ENCODE measurements at regions not wholly inside any gene's neighbourhood (a gene's known extent, or its start where the extent isn't known, plus 50 kb on each side); places are given as distances from the start of the nearest gene placed in this dataset.

DNA sequence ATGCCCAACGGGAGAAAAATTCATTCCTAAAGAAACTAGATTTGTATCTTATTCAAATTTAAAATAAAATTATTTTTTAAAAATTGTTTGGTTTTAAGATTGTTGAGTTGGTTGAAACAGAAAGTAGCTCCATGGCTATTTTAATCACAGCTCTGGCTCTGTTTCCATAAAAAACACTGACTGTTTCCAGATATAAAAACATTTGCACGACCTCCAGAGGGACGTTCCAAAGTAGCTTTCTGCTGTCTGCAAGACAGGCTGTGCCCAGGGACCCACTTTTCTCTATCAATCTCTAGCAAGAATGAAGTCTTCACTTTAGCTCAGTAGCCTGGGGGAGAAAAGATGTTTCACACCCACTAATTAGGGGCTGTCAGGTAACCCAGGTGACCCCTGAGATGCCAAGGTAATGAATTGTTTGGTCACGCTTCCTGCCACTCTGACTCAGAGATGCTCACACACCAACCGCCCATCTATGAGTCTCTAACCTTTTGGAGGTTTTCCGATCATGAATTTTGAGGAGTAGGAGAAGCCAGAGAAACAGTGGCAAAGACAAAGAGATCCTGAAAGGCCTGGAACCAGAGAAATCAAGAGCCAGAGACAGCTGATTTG lies 220.1 kb upstream of the SOX9 start:
- WGBS, 2 experiments (ENCODE audit: extremely low coverage in 2 of 2, insufficient read length in 1 of 2), result 20% methylated on average over 1 of the region's 6 CpGs; no CpG with 5 or more reads in 1 of the 2 experiments
- H2BK15ac ChIP-seq (ENCODE audit: low read depth, low read length), result no peak overlapping the region
- no peaks in the 10 kb centered on the region for H4K20me1 ChIP-seq (ENCODE audit: insufficient read depth, low read length)
- H3K4me3 ChIP-seq (ENCODE audit: insufficient read depth, low read depth, low read length), result no peak overlapping the region
- no peaks in the 10 kb centered on the region for H3K36me3 ChIP-seq (ENCODE audit: control insufficient read depth, insufficient read depth, low read length)
- ChIA-PET POLR2A (ENCODE audit: unreplicated experiment) (no interaction called here), CTCF (no interaction called here)
- H3K9me3 ChIP-seq (ENCODE audit: control insufficient read depth, insufficient read depth, low read length), result no peaks in the 10 kb centered on the region
- no peak overlapping the region; the same call in 1 of the 2 replicates for H3K18ac ChIP-seq (ENCODE audit: low read depth, low read length)
- TF ChIP-seq SMC3 (IDR thresholded peaks at IDR 0.05; ENCODE audit: low read depth, low read length) (no peak), RAD21 (IDR thresholded peaks at IDR 0.05; ENCODE audit: low read length) (no peak), RFX5 (IDR thresholded peaks at IDR 0.05; ENCODE audit: low read depth, low read length) (no peak), NFE2L2 (IDR thresholded peaks at IDR 0.05; ENCODE audit: low read depth, low read length) (no peak), FOS (IDR thresholded peaks at IDR 0.05; ENCODE audit: low read depth, low read length) (no peak), CHD1 (IDR thresholded peaks at IDR 0.05; ENCODE audit: low read depth, low read length) (no peak), CEBPB (IDR thresholded peaks at IDR 0.05; ENCODE audit: low read depth, low read length) (no peak), MAZ (IDR thresholded peaks at IDR 0.05; ENCODE audit: borderline replicate concordance, low read depth, low read length) (no peak), MXI1 (IDR thresholded peaks at IDR 0.05; ENCODE audit: borderline replicate concordance, low read depth, low read length) (no peak), BHLHE40 (IDR thresholded peaks at IDR 0.05; ENCODE audit: low read depth, low read length) (no peak), POLR2A (IDR thresholded peaks at IDR 0.05; ENCODE audit: low read depth, low read length) (no peak), RCOR1 (IDR thresholded peaks at IDR 0.05; ENCODE audit: insufficient replicate concordance, low read length) (no peak), MAFK (IDR thresholded peaks at IDR 0.05; ENCODE audit: low read depth, low read length) (no peak)
- TF ChIP-seq, protein P1, sequence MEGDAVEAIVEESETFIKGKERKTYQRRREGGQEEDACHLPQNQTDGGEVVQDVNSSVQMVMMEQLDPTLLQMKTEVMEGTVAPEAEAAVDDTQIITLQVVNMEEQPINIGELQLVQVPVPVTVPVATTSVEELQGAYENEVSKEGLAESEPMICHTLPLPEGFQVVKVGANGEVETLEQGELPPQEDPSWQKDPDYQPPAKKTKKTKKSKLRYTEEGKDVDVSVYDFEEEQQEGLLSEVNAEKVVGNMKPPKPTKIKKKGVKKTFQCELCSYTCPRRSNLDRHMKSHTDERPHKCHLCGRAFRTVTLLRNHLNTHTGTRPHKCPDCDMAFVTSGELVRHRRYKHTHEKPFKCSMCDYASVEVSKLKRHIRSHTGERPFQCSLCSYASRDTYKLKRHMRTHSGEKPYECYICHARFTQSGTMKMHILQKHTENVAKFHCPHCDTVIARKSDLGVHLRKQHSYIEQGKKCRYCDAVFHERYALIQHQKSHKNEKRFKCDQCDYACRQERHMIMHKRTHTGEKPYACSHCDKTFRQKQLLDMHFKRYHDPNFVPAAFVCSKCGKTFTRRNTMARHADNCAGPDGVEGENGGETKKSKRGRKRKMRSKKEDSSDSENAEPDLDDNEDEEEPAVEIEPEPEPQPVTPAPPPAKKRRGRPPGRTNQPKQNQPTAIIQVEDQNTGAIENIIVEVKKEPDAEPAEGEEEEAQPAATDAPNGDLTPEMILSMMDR (conservative IDR thresholded peaks at IDR 0.05; ENCODE audit: low read depth, low read length), result no peak
- TF ChIP-seq, protein P2, sequence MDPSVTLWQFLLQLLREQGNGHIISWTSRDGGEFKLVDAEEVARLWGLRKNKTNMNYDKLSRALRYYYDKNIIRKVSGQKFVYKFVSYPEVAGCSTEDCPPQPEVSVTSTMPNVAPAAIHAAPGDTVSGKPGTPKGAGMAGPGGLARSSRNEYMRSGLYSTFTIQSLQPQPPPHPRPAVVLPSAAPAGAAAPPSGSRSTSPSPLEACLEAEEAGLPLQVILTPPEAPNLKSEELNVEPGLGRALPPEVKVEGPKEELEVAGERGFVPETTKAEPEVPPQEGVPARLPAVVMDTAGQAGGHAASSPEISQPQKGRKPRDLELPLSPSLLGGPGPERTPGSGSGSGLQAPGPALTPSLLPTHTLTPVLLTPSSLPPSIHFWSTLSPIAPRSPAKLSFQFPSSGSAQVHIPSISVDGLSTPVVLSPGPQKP (IDR thresholded peaks at IDR 0.05; ENCODE audit: borderline replicate concordance, low read depth, low read length), result no peak
- TF ChIP-seq, protein P3, sequence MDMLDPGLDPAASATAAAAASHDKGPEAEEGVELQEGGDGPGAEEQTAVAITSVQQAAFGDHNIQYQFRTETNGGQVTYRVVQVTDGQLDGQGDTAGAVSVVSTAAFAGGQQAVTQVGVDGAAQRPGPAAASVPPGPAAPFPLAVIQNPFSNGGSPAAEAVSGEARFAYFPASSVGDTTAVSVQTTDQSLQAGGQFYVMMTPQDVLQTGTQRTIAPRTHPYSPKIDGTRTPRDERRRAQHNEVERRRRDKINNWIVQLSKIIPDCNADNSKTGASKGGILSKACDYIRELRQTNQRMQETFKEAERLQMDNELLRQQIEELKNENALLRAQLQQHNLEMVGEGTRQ (IDR thresholded peaks at IDR 0.05; ENCODE audit: low read depth, low read length), result no peak
- H2AK9ac ChIP-seq (replicated peaks; ENCODE audit: low read depth, low read length, poor library complexity), result no peak overlapping the region
- peak overlapping the region; percentile 69 for H3K4me2 ChIP-seq (ENCODE audit: low read depth, low read length)
- no peak overlapping the region for H3K27ac ChIP-seq (ENCODE audit: insufficient read depth, low read length)
- no peak overlapping the region for H2AFZ ChIP-seq (replicated peaks; ENCODE audit: low read length, poor library complexity)
- H2BK5ac ChIP-seq (ENCODE audit: low read depth, low read length, poor library complexity, severe bottlenecking), result no peak overlapping the region
- in situ Hi-C loops (cut with MboI; ENCODE audit: low sequenced_read_pairs), result no loop called here
- H3K27me3 ChIP-seq (ENCODE audit: control insufficient read depth, insufficient read depth, low read length), result no peaks in the 10 kb centered on the region
- H3K56ac ChIP-seq (ENCODE audit: extremely low read depth, insufficient read depth, low read length), result no peak overlapping the region
- no peak overlapping the region for H4K91ac ChIP-seq (ENCODE audit: insufficient read depth, low read depth, low read length)
- no peak overlapping the region for H4K5ac ChIP-seq (ENCODE audit: low read depth, low read length)
- no peak overlapping the region; the same call in 1 of the 2 replicates for H2BK20ac ChIP-seq (ENCODE audit: low read depth, low read length)
- no TSS peak for BruUV-seq (replicated peaks)
- no peak overlapping the region for H3K9ac ChIP-seq (ENCODE audit: low read depth, low read length)
- peak; percentile 51 for DNase-seq
- H3K79me1 ChIP-seq (ENCODE audit: low read depth in 1 of 2, low read length in 2 of 2), result no peaks in the 10 kb centered on the region
- ATAC-seq (ENCODE audit: low read depth), result no peak
- peaks cover 5% of the 10 kb centered on the region for H3K4me1 ChIP-seq (ENCODE audit: control insufficient read depth, insufficient read depth, low read length)
- H3K9me1 ChIP-seq (ENCODE audit: insufficient read depth, low read length), result no peaks in the 10 kb centered on the region
- H3K4ac ChIP-seq (ENCODE audit: low read depth, low read length), result no peak overlapping the region
- H3K14ac ChIP-seq (replicated peaks; ENCODE audit: low read depth, low read length), result no peak overlapping the region
- peak overlapping the region in 1 of 2 experiments; percentile 30; a peak in 2 of 4 replicates for H4K8ac ChIP-seq (ENCODE audit: low read depth in 2 of 2, low read length in 2 of 2)
- dilution Hi-C loops (cut with HindIII; ENCODE audit: low sequenced_read_pairs, unreplicated experiment), result no loop called here
- intact Hi-C loops (cut with micrococcal nuclease), result no loop called here
- H3K23ac ChIP-seq (ENCODE audit: low read depth, low read length), result no peak overlapping the region
- H2BK120ac ChIP-seq (ENCODE audit: low read depth, low read length), result peak overlapping the region; percentile 29; the same call in 1 of the 2 replicates
- H2AK5ac ChIP-seq (ENCODE audit: low read depth, low read length), result no peak overlapping the region

All from IMR-90 (cell line).